ENCODE measurements at regions not wholly inside any gene's neighbourhood (a gene's known extent, or its start where the extent isn't known, plus 50 kb on each side); places are given as distances from the start of the nearest gene placed in this dataset.

DNA sequence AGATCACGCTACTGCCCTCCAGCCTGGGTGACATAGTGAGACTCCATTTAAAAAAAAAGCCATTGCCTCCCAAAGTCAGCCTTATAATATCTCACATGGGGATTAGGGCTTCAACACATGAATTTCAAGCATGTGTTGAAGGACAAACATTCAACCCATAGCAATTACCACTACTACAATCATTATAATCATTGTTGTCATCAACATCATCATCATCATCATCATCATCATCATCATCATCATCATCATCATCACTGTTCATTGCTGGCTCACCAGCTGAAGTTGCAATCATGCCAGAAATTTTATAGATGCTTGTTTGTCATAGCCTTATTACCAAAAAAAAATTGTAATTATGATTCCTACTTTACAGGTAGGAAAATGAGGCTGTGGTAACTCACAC is 762.9 kb downstream of the METTL15 start:
- DNase-seq = no peak

DNA sequence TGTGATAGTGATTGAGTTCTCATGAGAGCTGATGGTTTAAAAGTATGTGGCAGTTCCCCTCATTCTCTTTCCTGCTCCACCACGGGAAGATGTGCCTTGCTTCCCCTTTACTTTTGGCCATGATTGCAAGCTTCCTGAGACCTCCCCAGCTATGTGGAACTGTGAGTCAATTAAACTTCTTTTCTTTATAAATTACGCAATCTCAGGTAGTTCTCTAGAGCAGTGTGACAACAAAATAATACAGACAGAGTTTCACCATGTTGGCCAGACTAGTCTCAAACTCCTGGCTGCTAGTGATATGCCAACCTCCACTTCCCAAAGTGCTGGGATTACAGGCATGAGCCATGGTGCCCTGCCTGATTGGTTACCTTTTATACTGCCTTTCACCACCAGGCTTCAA is 755.2 kb downstream of the METTL15 start:
- no peak for DNase-seq

GRCh38 chr11:28860893-28861292 is 752.7 kb downstream of the METTL15 start:
- peak; percentile 8 for DNase-seq

- DNase-seq = no peak
Measured at GRCh38 chr11:28858076-28858475, 749.9 kb downstream of the METTL15 start.

- no peak for DNase-seq
Measured at GRCh38 chr11:28849053-28849452, 740.9 kb downstream of the METTL15 start.

DNA sequence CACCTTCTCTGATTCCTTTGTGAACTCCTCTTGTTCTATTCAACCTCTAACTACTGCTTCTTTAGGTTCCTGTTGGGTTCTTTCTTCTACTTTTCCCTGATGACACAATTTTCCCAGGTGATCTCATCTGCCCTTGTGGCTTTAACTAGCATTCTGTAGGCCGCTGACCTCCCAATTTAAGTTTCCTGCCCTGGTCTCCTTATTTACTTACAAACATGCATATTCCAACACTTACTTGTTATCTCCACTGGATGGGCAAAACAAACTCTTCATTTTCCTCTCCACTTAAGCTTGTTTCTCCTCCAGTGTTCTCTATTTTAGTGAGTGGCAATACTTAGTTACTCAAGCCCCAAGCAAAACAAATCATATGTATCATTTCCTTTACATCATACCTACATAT is 734.5 kb downstream of the METTL15 start:
- no peak for DNase-seq

GRCh38 chr11:28838741-28839140 is 730.6 kb downstream of the METTL15 start:
- peak; percentile 53 for DNase-seq

DNA sequence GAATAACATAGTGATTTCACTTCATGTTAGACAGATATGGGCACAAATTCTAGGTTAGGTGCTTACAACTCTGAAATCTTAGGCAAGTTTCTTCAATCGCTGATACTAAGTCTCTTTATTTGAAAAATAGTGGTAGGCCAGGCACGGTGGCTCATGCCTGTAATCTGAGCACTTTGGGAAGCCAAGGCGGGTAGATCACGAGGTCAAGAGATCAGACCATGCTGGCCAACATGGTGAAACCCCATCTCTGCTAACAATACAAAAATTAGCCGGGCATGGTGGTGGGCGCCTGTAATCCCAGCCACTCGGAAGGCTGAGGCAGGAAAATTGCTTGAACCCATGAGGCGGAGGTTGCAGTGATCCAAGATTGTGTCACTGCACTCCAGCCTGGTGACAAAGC is 729.4 kb downstream of the METTL15 start:
- no peak for DNase-seq

DNA sequence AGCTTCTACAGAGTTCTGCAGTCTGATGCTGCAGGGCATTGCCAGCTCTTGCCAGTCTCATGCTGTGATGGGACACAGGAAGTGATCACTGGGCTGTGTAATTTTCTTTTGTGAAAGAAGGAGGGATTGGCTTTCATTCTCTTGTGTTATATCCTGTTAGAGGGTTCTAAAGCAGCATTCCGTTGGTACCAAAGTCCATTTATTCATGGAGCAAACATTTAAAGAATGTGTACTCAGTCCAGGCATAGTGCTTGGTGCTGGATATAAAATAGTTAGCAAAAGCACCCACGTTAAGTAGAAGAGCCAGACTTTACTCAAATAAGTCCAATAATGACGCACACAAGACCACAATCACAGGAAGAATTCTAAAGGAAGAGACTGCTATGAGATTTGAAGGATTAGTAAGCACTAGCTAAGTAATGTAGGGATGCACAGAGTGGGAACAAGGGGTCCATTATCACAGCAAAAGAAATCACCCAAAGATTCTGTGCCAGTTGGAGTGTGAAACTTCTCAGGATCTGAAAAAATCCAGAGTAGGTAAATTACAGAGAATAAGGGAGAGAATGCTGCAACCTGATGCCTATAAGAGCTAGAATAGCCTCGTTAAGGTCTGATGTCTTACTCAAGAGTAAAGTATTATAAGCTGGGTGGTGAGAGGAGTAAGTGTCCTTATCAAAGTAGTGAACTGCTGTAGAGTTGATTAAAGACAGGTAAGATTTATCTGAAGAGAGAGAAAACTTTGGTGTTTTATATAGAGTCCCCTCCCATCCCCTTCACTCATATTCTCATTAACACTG is 728.3 kb downstream of the METTL15 start:
- DNase-seq = peak; percentile 74

GRCh38 chr11:28835790-28836189 is 727.6 kb downstream of the METTL15 start:
- DNase-seq = no peak

DNA sequence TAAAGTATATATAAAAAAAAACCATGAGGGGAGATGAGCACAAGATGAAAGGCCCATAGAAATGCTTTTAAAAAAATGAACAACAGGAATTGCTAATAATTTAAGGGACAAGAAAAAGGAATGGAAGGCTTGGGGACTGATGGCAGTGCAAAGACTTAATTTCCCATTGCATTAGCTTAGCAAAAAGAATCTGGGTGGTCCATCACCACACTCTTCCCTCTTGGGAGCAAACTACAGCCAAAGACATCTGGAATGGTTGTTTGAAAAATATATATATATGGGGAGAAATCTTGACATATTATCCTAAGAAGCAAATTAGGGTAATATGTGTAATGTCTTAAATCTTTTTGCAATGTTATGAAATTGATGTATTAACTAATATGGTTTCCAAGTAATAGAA is 727.1 kb downstream of the METTL15 start:
- DNase-seq = no peak

DNA sequence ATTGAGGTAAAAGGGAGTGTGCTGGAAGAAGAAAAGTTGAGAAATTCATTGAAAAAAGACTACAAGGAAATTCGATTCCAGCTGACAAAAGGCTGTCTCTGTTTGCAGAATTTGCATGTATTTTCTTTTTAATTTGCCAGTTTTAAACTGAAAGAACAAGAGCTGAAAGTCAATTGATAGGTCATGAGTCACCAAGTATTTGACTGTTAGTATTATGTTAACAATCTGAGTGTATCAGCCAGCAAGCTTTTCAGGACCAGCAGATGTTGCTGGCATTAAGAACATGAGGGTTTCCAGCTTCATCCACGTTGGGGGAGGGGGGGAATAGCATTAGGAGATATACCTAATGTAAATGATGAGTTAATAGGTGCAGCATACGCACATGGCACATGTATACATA is 726.7 kb downstream of the METTL15 start:
- no peak for DNase-seq

DNA sequence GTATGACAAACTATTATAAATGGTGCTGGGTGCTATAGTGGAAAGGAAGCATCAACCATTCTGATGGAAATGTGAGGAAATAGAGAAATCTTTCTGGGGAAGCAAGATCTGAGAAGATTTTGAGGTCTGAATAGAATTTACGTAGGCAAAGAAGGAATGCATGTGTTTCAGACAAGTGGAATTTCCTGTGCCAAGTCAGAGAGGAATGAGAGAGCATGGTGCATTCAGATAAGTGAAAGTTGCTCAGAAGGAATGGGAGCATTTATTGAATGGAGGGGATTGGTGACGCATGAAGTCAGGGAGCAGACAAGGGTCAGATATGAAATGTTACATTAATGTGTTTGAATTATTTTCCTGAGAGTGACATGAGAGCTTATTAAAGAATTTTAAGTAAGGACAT is 725.5 kb downstream of the METTL15 start:
- no peak for DNase-seq

GRCh38 chr11:28833169-28833568 is 725.0 kb downstream of the METTL15 start:
- DNase-seq = no peak

GRCh38 chr11:28826807-28827206 is 718.6 kb downstream of the METTL15 start:
- no peak for DNase-seq

DNA sequence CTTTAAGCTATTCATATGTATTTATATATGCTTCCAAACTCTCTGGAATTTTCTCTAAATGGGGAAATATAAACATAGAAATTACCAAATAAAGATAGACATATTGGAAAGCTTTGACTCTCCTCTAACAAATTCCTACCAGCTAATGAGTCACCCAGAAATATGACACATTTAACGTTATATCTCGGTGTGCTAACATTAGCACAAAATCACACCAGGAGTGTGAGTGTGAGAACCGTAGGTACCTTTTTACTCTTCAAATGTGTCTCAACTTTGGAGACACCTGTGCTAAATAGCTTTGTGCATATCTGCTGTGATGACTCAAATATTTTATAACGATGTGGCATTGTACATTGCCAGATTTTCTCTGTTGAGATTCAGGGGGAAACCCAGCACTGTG is 714.4 kb downstream of the METTL15 start:
- DNase-seq = no peak

- no peak for DNase-seq
Measured at GRCh38 chr11:28820296-28820989, 712.3 kb downstream of the METTL15 start.

- peak; percentile 19 for DNase-seq
Measured at GRCh38 chr11:28819741-28820140, 711.6 kb downstream of the METTL15 start.

DNA sequence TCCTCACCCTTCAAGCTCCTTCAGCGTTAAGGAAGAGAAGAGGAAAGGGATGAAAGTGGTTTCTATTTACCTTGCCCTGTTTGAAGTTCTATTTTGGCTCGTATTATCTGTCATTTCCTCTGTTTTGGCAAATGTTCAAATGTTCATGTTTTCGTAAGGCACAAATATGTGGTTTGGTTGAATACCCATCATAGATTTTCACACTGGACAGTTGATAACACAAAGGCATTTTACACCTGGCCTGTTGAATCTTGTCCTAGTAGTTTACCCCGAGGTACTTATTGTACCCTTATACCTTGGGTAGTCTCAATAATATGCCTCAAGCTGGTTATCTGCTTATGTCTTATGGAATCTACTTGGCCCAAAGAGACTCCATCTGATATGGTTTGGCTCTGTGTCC is 706.9 kb downstream of the METTL15 start:
- no peak for DNase-seq

DNA sequence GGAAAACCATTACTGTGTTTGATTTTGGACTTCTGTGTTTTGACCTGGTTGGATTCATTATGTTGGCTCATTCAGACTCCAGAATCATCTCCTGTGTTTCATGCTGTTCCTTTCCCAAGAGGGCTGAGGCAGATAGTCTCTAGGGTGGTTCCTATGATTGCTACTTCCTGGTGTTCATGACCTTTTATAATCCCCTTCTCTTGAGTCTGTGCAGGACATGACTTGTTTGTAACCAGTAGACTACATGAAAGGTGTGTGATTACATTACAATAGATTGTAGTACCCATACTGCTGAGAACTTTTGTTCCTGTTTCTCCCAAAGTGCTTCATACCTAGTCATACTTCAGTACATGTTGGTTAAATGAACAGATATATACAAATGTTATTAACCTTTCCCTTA is 700.6 kb downstream of the METTL15 start:
- DNase-seq = peak; percentile 69

- DNase-seq = no peak
Measured at GRCh38 chr11:28799316-28799715, 691.1 kb downstream of the METTL15 start.

DNA sequence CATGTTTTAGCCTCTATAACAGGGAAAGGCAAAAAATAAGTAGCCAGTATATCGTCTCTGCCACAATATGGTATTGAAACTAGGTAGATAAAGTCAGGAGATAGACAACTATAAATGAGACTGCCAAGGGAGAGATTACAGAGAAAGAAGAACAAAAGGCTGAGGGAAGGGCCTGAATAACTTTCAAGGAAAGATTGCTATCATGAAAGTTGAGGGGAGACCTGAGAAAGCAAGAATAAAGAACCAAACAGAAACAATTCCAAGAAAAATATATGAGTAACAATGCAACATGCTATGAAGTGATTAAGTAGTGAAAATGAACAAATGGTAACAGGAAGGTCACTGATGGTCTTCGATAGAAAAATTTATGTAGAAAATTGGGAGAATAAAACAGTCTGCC is 690.1 kb downstream of the METTL15 start:
- no peak for DNase-seq

DNA sequence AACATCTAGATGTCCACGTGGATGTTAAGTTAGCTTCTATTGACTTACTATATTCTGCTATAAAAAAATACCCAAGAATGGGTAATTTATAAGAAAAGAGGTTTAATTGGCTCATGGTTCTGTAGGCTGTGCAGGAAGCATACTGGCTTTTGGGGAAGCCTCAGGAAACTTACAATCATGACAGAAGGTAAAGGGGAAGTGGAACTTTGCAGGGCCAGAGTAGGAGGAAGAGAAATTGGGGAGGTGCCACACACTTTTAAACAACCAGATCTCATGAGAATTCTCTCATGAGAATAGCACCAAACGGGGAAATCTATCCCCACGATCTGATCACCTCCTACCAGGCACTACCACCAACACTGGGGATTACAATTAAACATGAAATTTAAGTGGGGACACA is 689.3 kb downstream of the METTL15 start:
- DNase-seq = no peak

GRCh38 chr11:28794405-28794804 is 686.2 kb downstream of the METTL15 start:
- no peak for DNase-seq

GRCh38 chr11:28793282-28793738 is 685.1 kb downstream of the METTL15 start:
- DNase-seq = no peak
